ENCODE measurements at regions not wholly inside any gene's neighbourhood (a gene's known extent, or its start where the extent isn't known, plus 50 kb on each side); places are given as distances from the start of the nearest gene placed in this dataset.
"Not testable (repeated sequence)": the region's sequence is repeated elsewhere in the genome, so short reads cannot be mapped to it uniquely, and the experiment has no call there.

GRCh38 chr4:1534095-1534872, 128.0 kb upstream of the NKX1-1 start:
- no peak for DNase-seq (ENCODE audit: low read depth in 1 of 2, low spot score in 1 of 2)
- TF ChIP-seq JUND (IDR thresholded peaks at IDR 0.05; ENCODE audit: low read depth), result no peak
- in situ Hi-C loops (cut with HindIII; ENCODE audit: low pct_unique_long_range_greater_than_20kb, low sequenced_read_pairs), result no loop called here

GRCh38 chr4:1533501-1534064, 127.3 kb upstream of the NKX1-1 start:
- DNase-seq (ENCODE audit: low read depth in 1 of 2, low spot score in 1 of 2), result no peak
- in situ Hi-C loops (cut with HindIII; ENCODE audit: low pct_unique_long_range_greater_than_20kb, low sequenced_read_pairs), result no loop called here
- TF ChIP-seq JUND (IDR thresholded peaks at IDR 0.05; ENCODE audit: low read depth), result no peak

- TF ChIP-seq JUND (IDR thresholded peaks at IDR 0.05; ENCODE audit: low read depth), result no peak
- in situ Hi-C loops (cut with HindIII; ENCODE audit: low pct_unique_long_range_greater_than_20kb, low sequenced_read_pairs), result no loop called here
- DNase-seq (ENCODE audit: low read depth in 1 of 2, low spot score in 1 of 2), result no peak
These were observed 126.5 kb upstream of the NKX1-1 start for GRCh38 chr4:1532549-1533395.

- DNase-seq (ENCODE audit: low read depth in 1 of 2, low spot score in 1 of 2), result no peak
- in situ Hi-C loops (cut with HindIII; ENCODE audit: low pct_unique_long_range_greater_than_20kb, low sequenced_read_pairs), result no loop called here
- TF ChIP-seq JUND (IDR thresholded peaks at IDR 0.05; ENCODE audit: low read depth), result no peak
These were observed 125.7 kb upstream of the NKX1-1 start for GRCh38 chr4:1531683-1532548.

GRCh38 chr4:1530356-1530755, 124.1 kb upstream of the NKX1-1 start:
- in situ Hi-C loops (cut with HindIII; ENCODE audit: low pct_unique_long_range_greater_than_20kb, low sequenced_read_pairs), result no loop called here
- no peak for TF ChIP-seq JUND (IDR thresholded peaks at IDR 0.05; ENCODE audit: low read depth)
- DNase-seq (ENCODE audit: low read depth in 1 of 2, low spot score in 1 of 2), result no peak

- TF ChIP-seq JUND (IDR thresholded peaks at IDR 0.05; ENCODE audit: low read depth), result no peak
- no peak for DNase-seq (ENCODE audit: low read depth in 1 of 2, low spot score in 1 of 2)
- in situ Hi-C loops (cut with HindIII; ENCODE audit: low pct_unique_long_range_greater_than_20kb, low sequenced_read_pairs), result no loop called here
These were observed 118.5 kb upstream of the NKX1-1 start for GRCh38 chr4:1524761-1525160.

GRCh38 chr4:1523907-1524636, 117.8 kb upstream of the NKX1-1 start:
- no peak for DNase-seq (ENCODE audit: low read depth in 1 of 2, low spot score in 1 of 2)
- TF ChIP-seq JUND (IDR thresholded peaks at IDR 0.05; ENCODE audit: low read depth), result no peak
- in situ Hi-C loops (cut with HindIII; ENCODE audit: low pct_unique_long_range_greater_than_20kb, low sequenced_read_pairs), result no loop called here

- TF ChIP-seq JUND (IDR thresholded peaks at IDR 0.05; ENCODE audit: low read depth), result no peak
- no peak for DNase-seq (ENCODE audit: low read depth in 1 of 2, low spot score in 1 of 2)
- in situ Hi-C loops (cut with HindIII; ENCODE audit: low pct_unique_long_range_greater_than_20kb, low sequenced_read_pairs), result no loop called here
These were observed 117.3 kb upstream of the NKX1-1 start for GRCh38 chr4:1523506-1523905.

- TF ChIP-seq JUND (IDR thresholded peaks at IDR 0.05; ENCODE audit: low read depth), result no peak
- in situ Hi-C loops (cut with HindIII; ENCODE audit: low pct_unique_long_range_greater_than_20kb, low sequenced_read_pairs), result no loop called here
- DNase-seq (ENCODE audit: low read depth in 1 of 2, low spot score in 1 of 2), result no peak
These were observed 116.8 kb upstream of the NKX1-1 start for GRCh38 chr4:1523033-1523432.

- no peak for DNase-seq (ENCODE audit: low read depth in 1 of 2, low spot score in 1 of 2)
- in situ Hi-C loops (cut with HindIII; ENCODE audit: low pct_unique_long_range_greater_than_20kb, low sequenced_read_pairs), result no loop called here
- TF ChIP-seq JUND (IDR thresholded peaks at IDR 0.05; ENCODE audit: low read depth), result no peak
These were observed 116.4 kb upstream of the NKX1-1 start for GRCh38 chr4:1522606-1523005.

- no peak for DNase-seq (ENCODE audit: low read depth in 1 of 2, low spot score in 1 of 2)
- in situ Hi-C loops (cut with HindIII; ENCODE audit: low pct_unique_long_range_greater_than_20kb, low sequenced_read_pairs), result no loop called here
- no peak for TF ChIP-seq JUND (IDR thresholded peaks at IDR 0.05; ENCODE audit: low read depth)
These were observed 115.6 kb upstream of the NKX1-1 start for GRCh38 chr4:1521821-1522361.

GRCh38 chr4:1520795-1521576, 114.7 kb upstream of the NKX1-1 start:
- DNase-seq (ENCODE audit: low read depth in 1 of 2, low spot score in 1 of 2), result peak; percentile 34 to 58
- in situ Hi-C loops (cut with HindIII; ENCODE audit: low pct_unique_long_range_greater_than_20kb, low sequenced_read_pairs), result not testable (repeated sequence)
